ENCODE measurements at regions not wholly inside any gene's neighbourhood (a gene's known extent, or its start where the extent isn't known, plus 50 kb on each side); places are given as distances from the start of the nearest gene placed in this dataset.
"Not testable (repeated sequence)": the region's sequence is repeated elsewhere in the genome, so short reads cannot be mapped to it uniquely, and the experiment has no call there.

GRCh38 chr15:24819680-24820079 lies 135.1 kb upstream of the SNRPN start:
- ATAC-seq (ENCODE audit: poor library complexity) = no peak
- no peak for DNase-seq
- intact Hi-C loops (cut with DNase I) = no loop called here

- intact Hi-C loops (cut with DNase I) = no loop called here
- ATAC-seq (ENCODE audit: poor library complexity) (peak; percentile 95), DNase-seq (peak; percentile 74)
Measured at GRCh38 chr15:24823473-24823872, 131.3 kb upstream of the SNRPN start.

- intact Hi-C loops (cut with DNase I) = no loop called here
- no peak for DNase-seq
- ATAC-seq (ENCODE audit: poor library complexity) = no peak
Measured at GRCh38 chr15:24832282-24832681, 122.5 kb upstream of the SNRPN start.

GRCh38 chr15:24835301-24835700 lies 119.5 kb upstream of the SNRPN start:
- intact Hi-C loops (cut with DNase I) = no loop called here
- ATAC-seq (ENCODE audit: poor library complexity) (no peak), DNase-seq (no peak)

- DNase-seq (peak; percentile 61), ATAC-seq (ENCODE audit: poor library complexity) (peak; percentile 96)
- intact Hi-C loops (cut with DNase I) = no loop called here
Measured at GRCh38 chr15:24848050-24848449, 106.7 kb upstream of the SNRPN start.

GRCh38 chr15:24856397-24857390 lies 98.1 kb upstream of the SNRPN start:
- intact Hi-C loops (cut with DNase I) = no loop called here
- DNase-seq (peak; percentile 57), ATAC-seq (ENCODE audit: poor library complexity) (peak; percentile 85)

- ATAC-seq (ENCODE audit: poor library complexity) (peak; percentile 15), DNase-seq (no peak)
- intact Hi-C loops (cut with DNase I) = no loop called here
Measured at GRCh38 chr15:24857763-24858162, 97.0 kb upstream of the SNRPN start.

- intact Hi-C loops (cut with DNase I) = not testable (repeated sequence)
Measured at GRCh38 chr15:24858183-24858582, 96.6 kb upstream of the SNRPN start.

GRCh38 chr15:24858737-24859601 lies 95.8 kb upstream of the SNRPN start:
- DNase-seq (no peak), ATAC-seq (ENCODE audit: poor library complexity) (peak; percentile 26)
- intact Hi-C loops (cut with DNase I) = no loop called here

More at GRCh38 chr15:24858183-24858582, 96.6 kb upstream of the SNRPN start:
- not testable (repeated sequence) for DNase-seq; ATAC-seq (ENCODE audit: poor library complexity)

- DNase-seq (no peak), ATAC-seq (ENCODE audit: poor library complexity) (no peak)
- intact Hi-C loops (cut with DNase I) = no loop called here
Measured at GRCh38 chr15:24861014-24861690, 93.6 kb upstream of the SNRPN start.

- DNase-seq = no peak
- peak; percentile 70 for ATAC-seq (ENCODE audit: poor library complexity)
- intact Hi-C loops (cut with DNase I) = no loop called here
Measured at GRCh38 chr15:24862726-24863521, 91.9 kb upstream of the SNRPN start.

GRCh38 chr15:24865303-24865702 lies 89.5 kb upstream of the SNRPN start:
- intact Hi-C loops (cut with DNase I) = no loop called here
- DNase-seq = no peak
- ATAC-seq (ENCODE audit: poor library complexity) = no peak

- ATAC-seq (ENCODE audit: poor library complexity) (no peak), DNase-seq (no peak)
- intact Hi-C loops (cut with DNase I) = no loop called here
Measured at GRCh38 chr15:24877174-24877573, 77.6 kb upstream of the SNRPN start.

GRCh38 chr15:24878153-24878552 lies 76.6 kb upstream of the SNRPN start:
- intact Hi-C loops (cut with DNase I) = no loop called here
- DNase-seq = peak; percentile 59
- peak; percentile 94 for ATAC-seq (ENCODE audit: poor library complexity)

- DNase-seq = no peak
- intact Hi-C loops (cut with DNase I) = no loop called here
- no peak for ATAC-seq (ENCODE audit: poor library complexity)
Measured at GRCh38 chr15:24879492-24879891, 75.3 kb upstream of the SNRPN start.

- no peak for ATAC-seq (ENCODE audit: poor library complexity)
- intact Hi-C loops (cut with DNase I) = no loop called here
- DNase-seq = no peak
Measured at GRCh38 chr15:24880663-24881062, 74.1 kb upstream of the SNRPN start.

- ATAC-seq (ENCODE audit: poor library complexity) (no peak), DNase-seq (no peak)
- intact Hi-C loops (cut with DNase I) = no loop called here
Measured at GRCh38 chr15:24886538-24886937, 68.2 kb upstream of the SNRPN start.

GRCh38 chr15:24898715-24899272 lies 56.0 kb upstream of the SNRPN start:
- DNase-seq (no peak), ATAC-seq (ENCODE audit: poor library complexity) (no peak)
- intact Hi-C loops (cut with DNase I) = no loop called here
